ENCODE measurements at regions not wholly inside any gene's neighbourhood (a gene's known extent, or its start where the extent isn't known, plus 50 kb on each side); places are given as distances from the start of the nearest gene placed in this dataset.

- Histone ChIP-seq H3K4me1 (no peaks in the 10 kb centered on the region), H3K4me3 (no peak overlapping the region), H3K27me3 (no peaks in the 10 kb centered on the region), H3K27ac (no peak overlapping the region), H3K36me3 (no peaks in the 10 kb centered on the region), H3K9me3 (no peaks in the 10 kb centered on the region)
- no peak for TF ChIP-seq CTCF (IDR thresholded peaks at IDR 0.05)
- no peak for TF ChIP-seq POLR2A (IDR thresholded peaks at IDR 0.05)
- TF ChIP-seq POLR2AphosphoS5 (IDR thresholded peaks at IDR 0.05), result no peak
- no peak for TF ChIP-seq EP300 (IDR thresholded peaks at IDR 0.05)
- no peak for ATAC-seq (ENCODE audit: low FRiP score in 2 of 2)
- no peak for DNase-seq
- 73 to 78% methylated on average over 3 of the region's 3 CpGs for WGBS, 2 donors
Measured at GRCh38 chr18:41576643-41577042, 378.4 kb upstream of the PIK3C3 start.

GRCh38 chr18:41569867-41570266 lies 385.2 kb upstream of the PIK3C3 start:
- DNase-seq (no peak), ATAC-seq (ENCODE audit: low FRiP score in 2 of 2) (no peak)
- Histone ChIP-seq H3K4me1 (no peaks in the 10 kb centered on the region), H3K27ac (no peak overlapping the region), H3K36me3 (no peaks in the 10 kb centered on the region), H3K4me3 (no peak overlapping the region), H3K27me3 (no peaks in the 10 kb centered on the region), H3K9me3 (no peaks in the 10 kb centered on the region)
- TF ChIP-seq CTCF (IDR thresholded peaks at IDR 0.05) (no peak), POLR2A (IDR thresholded peaks at IDR 0.05) (no peak), POLR2AphosphoS5 (IDR thresholded peaks at IDR 0.05) (no peak), EP300 (IDR thresholded peaks at IDR 0.05) (no peak)
- 62 to 66% methylated on average over 1 of the region's 1 CpG for WGBS, 2 donors

- Histone ChIP-seq H3K4me1 (no peaks in the 10 kb centered on the region), H3K27ac (no peak overlapping the region), H3K27me3 (no peaks in the 10 kb centered on the region), H3K4me3 (no peak overlapping the region), H3K36me3 (no peaks in the 10 kb centered on the region), H3K9me3 (no peaks in the 10 kb centered on the region)
- ATAC-seq (ENCODE audit: low FRiP score in 2 of 2), result no peak
- no peak for TF ChIP-seq EP300 (IDR thresholded peaks at IDR 0.05)
- no peak for DNase-seq
- 71 to 88% methylated on average over 2 of the region's 2 CpGs for WGBS, 2 donors
Measured at GRCh38 chr18:41561961-41562360, 393.1 kb upstream of the PIK3C3 start.

- H3K9me3 ChIP-seq, result no peaks in the 10 kb centered on the region
- H3K4me1 ChIP-seq, result no peaks in the 10 kb centered on the region
- TF ChIP-seq POLR2A (IDR thresholded peaks at IDR 0.05), result no peak
- no peak for TF ChIP-seq CTCF (IDR thresholded peaks at IDR 0.05)
- no peak for TF ChIP-seq EP300 (IDR thresholded peaks at IDR 0.05)
- TF ChIP-seq POLR2AphosphoS5 (IDR thresholded peaks at IDR 0.05), result no peak
- no peak for DNase-seq
- no peak for ATAC-seq (ENCODE audit: low FRiP score in 2 of 2)
- no peaks in the 10 kb centered on the region for H3K36me3 ChIP-seq
- H3K27me3 ChIP-seq, result no peaks in the 10 kb centered on the region
- 24 to 33% methylated on average over 1 of the region's 1 CpG for WGBS, 2 donors
- H3K4me3 ChIP-seq, result no peak overlapping the region
- no peak overlapping the region for H3K27ac ChIP-seq
Measured at GRCh38 chr18:41558715-41559114, 396.3 kb upstream of the PIK3C3 start.

GRCh38 chr18:41553716-41554115 lies 401.3 kb upstream of the PIK3C3 start:
- 62 to 74% methylated on average over 6 of the region's 6 CpGs for WGBS, 2 donors
- DNase-seq, result no peak
- TF ChIP-seq EP300 (IDR thresholded peaks at IDR 0.05), result no peak
- no peak for TF ChIP-seq CTCF (IDR thresholded peaks at IDR 0.05)
- TF ChIP-seq POLR2AphosphoS5 (IDR thresholded peaks at IDR 0.05), result no peak
- no peak for TF ChIP-seq POLR2A (IDR thresholded peaks at IDR 0.05)

More at GRCh38 chr18:41553716-41554115, 401.3 kb upstream of the PIK3C3 start:
- no peak overlapping the region for H3K27ac ChIP-seq
- no peaks in the 10 kb centered on the region for H3K9me3 ChIP-seq
- no peaks in the 10 kb centered on the region for H3K36me3 ChIP-seq
- ATAC-seq (ENCODE audit: low FRiP score in 2 of 2), result no peak
- no peak overlapping the region for H3K4me3 ChIP-seq
- no peaks in the 10 kb centered on the region for H3K4me1 ChIP-seq
- H3K27me3 ChIP-seq, result no peaks in the 10 kb centered on the region
